PC-9 (cell line): ENCODE measurements at regions not wholly inside any gene's neighbourhood (a gene's known extent, or its start where the extent isn't known, plus 50 kb on each side); places are given as distances from the start of the nearest gene placed in this dataset.

ENCODE experiments used
- CTCF ChIP-seq: fragments of 200-600 bp; sonication (generic); conservative IDR thresholded peaks from 2 replicates; pipeline ENCODE4 v1.6.1; 2017; ENCODE audit warnings: mixed run types, antibody characterized with exemption, mild to moderate bottlenecking, moderate library complexity
- EZH2 ChIP-seq: fragments of 200-600 bp; sonication (generic); IDR thresholded peaks from 2 replicates; pipeline ENCODE4 v1.8.0; 2017; ENCODE audit warnings: antibody characterized with exemption, low read depth

GRCh38 chr11:122517403-122518379 is 137.8 kb upstream of the UBASH3B start:
- TF ChIP-seq EZH2 (no peak), CTCF (no peak)
